ENCODE measurements at regions not wholly inside any gene's neighbourhood (a gene's known extent, or its start where the extent isn't known, plus 50 kb on each side); places are given as distances from the start of the nearest gene placed in this dataset.

DNA sequence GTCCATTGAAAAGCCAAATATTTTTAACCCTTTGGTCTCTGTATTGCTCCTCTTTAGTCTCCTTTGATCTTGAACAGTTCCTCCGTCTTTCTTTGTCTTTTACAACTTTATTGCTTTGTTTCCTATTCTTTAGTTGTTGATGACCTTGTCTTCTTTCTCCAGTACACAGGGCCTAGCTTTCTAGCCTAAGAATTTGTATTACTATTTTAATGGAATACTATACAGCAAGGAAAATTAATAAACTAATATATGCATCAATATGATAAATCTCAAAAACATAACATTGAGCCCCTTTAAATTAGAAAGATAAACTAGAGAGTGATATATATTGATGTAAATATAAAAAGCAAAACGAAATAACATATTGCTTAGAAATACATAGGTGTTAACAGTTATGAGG is 88.7 kb downstream of the NR1D2 start:
- no peak for TF ChIP-seq RFX5 (IDR thresholded peaks at IDR 0.05; ENCODE audit: borderline replicate concordance, low read depth, low read length)
- TF ChIP-seq NRF1 (IDR thresholded peaks at IDR 0.05; ENCODE audit: low read depth, low read length): no peak
- no peak for TF ChIP-seq EZH2 (IDR thresholded peaks at IDR 0.05; ENCODE audit: low read depth, low read length, severe bottlenecking)
- TF ChIP-seq, protein P1, sequence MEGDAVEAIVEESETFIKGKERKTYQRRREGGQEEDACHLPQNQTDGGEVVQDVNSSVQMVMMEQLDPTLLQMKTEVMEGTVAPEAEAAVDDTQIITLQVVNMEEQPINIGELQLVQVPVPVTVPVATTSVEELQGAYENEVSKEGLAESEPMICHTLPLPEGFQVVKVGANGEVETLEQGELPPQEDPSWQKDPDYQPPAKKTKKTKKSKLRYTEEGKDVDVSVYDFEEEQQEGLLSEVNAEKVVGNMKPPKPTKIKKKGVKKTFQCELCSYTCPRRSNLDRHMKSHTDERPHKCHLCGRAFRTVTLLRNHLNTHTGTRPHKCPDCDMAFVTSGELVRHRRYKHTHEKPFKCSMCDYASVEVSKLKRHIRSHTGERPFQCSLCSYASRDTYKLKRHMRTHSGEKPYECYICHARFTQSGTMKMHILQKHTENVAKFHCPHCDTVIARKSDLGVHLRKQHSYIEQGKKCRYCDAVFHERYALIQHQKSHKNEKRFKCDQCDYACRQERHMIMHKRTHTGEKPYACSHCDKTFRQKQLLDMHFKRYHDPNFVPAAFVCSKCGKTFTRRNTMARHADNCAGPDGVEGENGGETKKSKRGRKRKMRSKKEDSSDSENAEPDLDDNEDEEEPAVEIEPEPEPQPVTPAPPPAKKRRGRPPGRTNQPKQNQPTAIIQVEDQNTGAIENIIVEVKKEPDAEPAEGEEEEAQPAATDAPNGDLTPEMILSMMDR (IDR thresholded peaks at IDR 0.05; ENCODE audit: control extremely low read depth in 1 of 3, insufficient read depth in 1 of 3, low read depth in 1 of 3, low read length in 3 of 3): no peak
- no peak for TF ChIP-seq TBP (IDR thresholded peaks at IDR 0.05; ENCODE audit: low read depth, low read length)
- no peak for TF ChIP-seq SIX5 (IDR thresholded peaks at IDR 0.05; ENCODE audit: low read depth, low read length)
- TF ChIP-seq MAFK (IDR thresholded peaks at IDR 0.05; ENCODE audit: low read depth, low read length): no peak
- TF ChIP-seq RXRA (IDR thresholded peaks at IDR 0.05; ENCODE audit: insufficient read depth, low read depth, low read length): no peak
- no peak for TF ChIP-seq ASH2L (IDR thresholded peaks at IDR 0.05; ENCODE audit: low read length)
- TF ChIP-seq NANOG (IDR thresholded peaks at IDR 0.05; ENCODE audit: insufficient read depth, low read depth, low read length, poor library complexity, severe bottlenecking): no peak
- TF ChIP-seq EGR1 (IDR thresholded peaks at IDR 0.05; ENCODE audit: borderline replicate concordance, low read depth, low read length): no peak
- no peak for TF ChIP-seq RAD21 (IDR thresholded peaks at IDR 0.05 in 1 of 2, conservative IDR thresholded peaks at IDR 0.05 in 1 of 2; ENCODE audit: low read depth in 2 of 2, low read length in 2 of 2)

Measured in H1 (cell line).